ENCODE measurements at regions not wholly inside any gene's neighbourhood (a gene's known extent, or its start where the extent isn't known, plus 50 kb on each side); places are given as distances from the start of the nearest gene placed in this dataset.

DNA sequence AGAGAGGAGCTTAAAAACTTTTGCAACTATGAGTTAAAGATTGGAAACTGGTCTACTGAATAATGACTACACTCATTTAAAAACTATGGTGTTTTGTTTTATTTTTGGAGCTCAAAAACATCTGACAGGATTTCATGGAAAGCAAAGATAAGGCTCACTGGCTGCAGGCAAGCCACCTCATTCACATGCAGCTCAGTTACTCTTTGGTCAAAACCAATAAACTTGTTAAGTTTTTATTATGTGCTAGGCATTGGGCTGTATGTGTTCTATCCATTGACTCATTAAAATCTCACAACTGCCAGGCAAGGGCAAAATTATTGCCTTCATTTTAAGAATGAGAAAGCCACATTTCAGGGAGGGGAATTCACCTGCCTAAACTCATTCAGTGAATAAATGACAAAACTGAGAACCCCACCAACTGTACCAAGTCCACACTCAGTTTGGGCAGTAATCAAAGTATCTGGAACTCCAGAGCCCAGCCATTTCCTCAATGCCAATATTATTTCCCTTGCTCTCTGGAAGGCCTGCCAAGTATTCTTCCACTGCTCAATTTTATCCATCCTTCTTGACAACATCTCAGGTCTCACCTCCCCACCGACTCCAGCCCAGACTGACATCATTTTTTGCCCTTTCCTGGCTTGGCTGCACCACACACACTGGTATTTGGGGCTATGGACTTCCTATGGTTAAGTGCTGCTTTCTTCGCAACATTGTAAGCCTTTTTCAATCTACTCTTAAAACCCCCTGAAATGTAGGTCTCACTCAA is 401.1 kb upstream of the NFIA start:
- Histone ChIP-seq H4K20me1 (ENCODE audit: insufficient read depth) (no peaks in the 10 kb centered on the region), H3K27ac (no peak overlapping the region), H3K4me2 (no peak overlapping the region), H3K4me3 (no peak overlapping the region), H3K36me3 (ENCODE audit: low read depth) (no peaks in the 10 kb centered on the region), H2AFZ (no peak overlapping the region), H3K9me2 (ENCODE audit: insufficient read depth) (no peaks in the 10 kb centered on the region), H3K4me1 (replicated peaks; ENCODE audit: insufficient read depth) (no peaks in the 10 kb centered on the region), H3K27me3 (ENCODE audit: insufficient read depth, low read depth) (no peaks in the 10 kb centered on the region), H3K9me3 (ENCODE audit: insufficient read depth, low read depth) (no peaks in the 10 kb centered on the region), H3K79me2 (ENCODE audit: low read depth) (no peaks in the 10 kb centered on the region), H3F3A (ENCODE audit: insufficient read depth, low read depth) (no peaks in the 10 kb centered on the region)
- no TSS peak for BruUV-seq (replicated peaks)
- DNase-seq, result no peak
- ChIA-PET CTCF (no interaction called here), POLR2A (ENCODE audit: unreplicated experiment) (no interaction called here)
- TF ChIP-seq EZH2 (IDR thresholded peaks at IDR 0.05; ENCODE audit: low read depth), result no peak
- TF ChIP-seq, protein P1, sequence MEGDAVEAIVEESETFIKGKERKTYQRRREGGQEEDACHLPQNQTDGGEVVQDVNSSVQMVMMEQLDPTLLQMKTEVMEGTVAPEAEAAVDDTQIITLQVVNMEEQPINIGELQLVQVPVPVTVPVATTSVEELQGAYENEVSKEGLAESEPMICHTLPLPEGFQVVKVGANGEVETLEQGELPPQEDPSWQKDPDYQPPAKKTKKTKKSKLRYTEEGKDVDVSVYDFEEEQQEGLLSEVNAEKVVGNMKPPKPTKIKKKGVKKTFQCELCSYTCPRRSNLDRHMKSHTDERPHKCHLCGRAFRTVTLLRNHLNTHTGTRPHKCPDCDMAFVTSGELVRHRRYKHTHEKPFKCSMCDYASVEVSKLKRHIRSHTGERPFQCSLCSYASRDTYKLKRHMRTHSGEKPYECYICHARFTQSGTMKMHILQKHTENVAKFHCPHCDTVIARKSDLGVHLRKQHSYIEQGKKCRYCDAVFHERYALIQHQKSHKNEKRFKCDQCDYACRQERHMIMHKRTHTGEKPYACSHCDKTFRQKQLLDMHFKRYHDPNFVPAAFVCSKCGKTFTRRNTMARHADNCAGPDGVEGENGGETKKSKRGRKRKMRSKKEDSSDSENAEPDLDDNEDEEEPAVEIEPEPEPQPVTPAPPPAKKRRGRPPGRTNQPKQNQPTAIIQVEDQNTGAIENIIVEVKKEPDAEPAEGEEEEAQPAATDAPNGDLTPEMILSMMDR (conservative IDR thresholded peaks at IDR 0.05), result no peak
- intact Hi-C loops (cut with micrococcal nuclease; ENCODE audit: unreplicated experiment), result no loop called here

- ChIA-PET POLR2A (ENCODE audit: unreplicated experiment) (no interaction called here), CTCF (no interaction called here)
- intact Hi-C loops (cut with micrococcal nuclease; ENCODE audit: unreplicated experiment), result no loop called here
- Histone ChIP-seq H3K4me3 (no peak overlapping the region), H3K36me3 (ENCODE audit: low read depth) (no peaks in the 10 kb centered on the region), H2AFZ (no peak overlapping the region), H3K79me2 (ENCODE audit: low read depth) (no peaks in the 10 kb centered on the region), H3F3A (ENCODE audit: insufficient read depth, low read depth) (no peaks in the 10 kb centered on the region), H3K27ac (no peak overlapping the region), H3K27me3 (ENCODE audit: insufficient read depth, low read depth) (no peaks in the 10 kb centered on the region), H3K9me2 (ENCODE audit: insufficient read depth) (no peaks in the 10 kb centered on the region), H4K20me1 (ENCODE audit: insufficient read depth) (no peaks in the 10 kb centered on the region), H3K4me1 (replicated peaks; ENCODE audit: insufficient read depth) (no peaks in the 10 kb centered on the region), H3K4me2 (no peak overlapping the region), H3K9me3 (ENCODE audit: insufficient read depth, low read depth) (no peaks in the 10 kb centered on the region)
- TF ChIP-seq EZH2 (IDR thresholded peaks at IDR 0.05; ENCODE audit: low read depth), result no peak
- TF ChIP-seq, protein P1 (conservative IDR thresholded peaks at IDR 0.05), result no peak
- DNase-seq, result no peak
- no TSS peak for BruUV-seq (replicated peaks)
Measured at GRCh38 chr1:60679524-60680375, 402.6 kb upstream of the NFIA start.

GRCh38 chr1:60678802-60679201 is 403.6 kb upstream of the NFIA start:
- no peaks in the 10 kb centered on the region for H3K27me3 ChIP-seq (ENCODE audit: insufficient read depth, low read depth)
- H3K27ac ChIP-seq, result no peak overlapping the region
- H3F3A ChIP-seq (ENCODE audit: insufficient read depth, low read depth), result no peaks in the 10 kb centered on the region
- CTCF ChIA-PET, result no interaction called here
- no peaks in the 10 kb centered on the region for H3K79me2 ChIP-seq (ENCODE audit: low read depth)
- no peak overlapping the region for H3K4me2 ChIP-seq
- no peak for DNase-seq
- no peaks in the 10 kb centered on the region for H3K9me2 ChIP-seq (ENCODE audit: insufficient read depth)
- H3K9me3 ChIP-seq (ENCODE audit: insufficient read depth, low read depth), result no peaks in the 10 kb centered on the region
- no peaks in the 10 kb centered on the region for H4K20me1 ChIP-seq (ENCODE audit: insufficient read depth)
- intact Hi-C loops (cut with micrococcal nuclease; ENCODE audit: unreplicated experiment), result no loop called here
- POLR2A ChIA-PET (ENCODE audit: unreplicated experiment), result no interaction called here
- no peak overlapping the region for H3K4me3 ChIP-seq
- no TSS peak for BruUV-seq (replicated peaks)
- no peak overlapping the region for H2AFZ ChIP-seq
- TF ChIP-seq EZH2 (IDR thresholded peaks at IDR 0.05; ENCODE audit: low read depth), result no peak
- TF ChIP-seq, protein P1 (conservative IDR thresholded peaks at IDR 0.05), result no peak
- H3K36me3 ChIP-seq (ENCODE audit: low read depth), result no peaks in the 10 kb centered on the region
- H3K4me1 ChIP-seq (replicated peaks; ENCODE audit: insufficient read depth), result no peaks in the 10 kb centered on the region
